HG02938 (cell line): ENCODE measurements at regions not wholly inside any gene's neighbourhood (a gene's known extent, or its start where the extent isn't known, plus 50 kb on each side); places are given as distances from the start of the nearest gene placed in this dataset.
"Not testable (repeated sequence)": the region's sequence is repeated elsewhere in the genome, so short reads cannot be mapped to it uniquely, and the experiment has no call there.

ENCODE experiments used
- ATAC-seq: cut with Tn5 transposase; IDR thresholded peaks from one replicate; pipeline ENCODE4 v1.9.1; 2021; ENCODE audit warnings: mild to moderate bottlenecking, moderate library complexity; ENCODE audit not compliant: unreplicated experiment

- ATAC-seq = not testable (repeated sequence)
Measured at GRCh38 chr4:28116526-28117083, 1256.0 kb downstream of the STIM2 start.

DNA sequence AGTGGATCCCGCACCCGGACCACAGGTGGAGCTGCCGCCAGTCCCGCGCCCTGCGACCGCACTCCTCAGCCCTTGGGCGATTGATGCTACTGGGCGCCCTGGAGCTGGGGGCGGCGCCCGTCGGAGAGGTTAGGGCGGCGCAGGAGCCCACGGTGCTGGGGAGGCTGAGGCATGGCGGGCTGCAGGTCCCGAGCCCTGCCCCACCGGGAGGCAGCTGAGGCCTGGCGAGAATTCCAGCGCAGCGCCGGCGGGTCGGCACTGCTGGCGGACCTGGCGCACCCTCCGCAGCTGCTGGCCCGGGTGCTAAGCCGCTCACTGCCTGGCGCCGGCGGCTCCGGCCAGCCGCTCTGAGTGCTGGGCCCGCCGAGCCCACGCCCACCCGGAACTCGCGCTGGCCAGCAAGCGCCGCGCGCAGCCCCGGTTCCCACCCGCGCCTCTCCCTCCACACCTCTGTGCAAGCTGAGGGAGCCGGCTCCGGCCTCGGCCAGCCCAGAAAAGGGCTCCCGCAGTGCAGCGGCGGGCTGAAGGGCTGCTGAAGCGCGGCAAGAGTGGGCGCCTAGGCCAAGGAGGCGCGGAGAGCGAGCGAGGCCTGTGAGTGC lies 1256.5 kb downstream of the STIM2 start:
- ATAC-seq = no peak

DNA sequence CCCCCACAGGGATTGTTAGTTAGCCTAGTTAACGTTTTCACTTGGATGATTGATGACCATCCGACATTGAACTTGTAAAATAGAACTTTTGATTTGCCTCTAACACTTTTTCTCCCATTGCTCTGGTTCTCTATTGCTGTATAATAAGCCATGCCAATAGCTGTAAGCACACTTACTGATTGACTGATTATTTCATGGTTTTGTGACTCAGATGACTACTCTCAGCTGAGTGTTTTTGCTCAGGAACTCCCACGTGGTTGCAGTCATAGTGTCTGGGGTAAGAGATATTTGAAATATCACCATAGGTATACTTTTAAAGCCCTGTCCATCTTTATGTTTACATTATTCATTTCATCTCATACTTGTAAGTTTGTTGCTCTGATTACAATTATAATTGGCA lies 1285.5 kb downstream of the STIM2 start:
- ATAC-seq = no peak

GRCh38 chr4:28148221-28148620 lies 1287.6 kb downstream of the STIM2 start:
- ATAC-seq = no peak

DNA sequence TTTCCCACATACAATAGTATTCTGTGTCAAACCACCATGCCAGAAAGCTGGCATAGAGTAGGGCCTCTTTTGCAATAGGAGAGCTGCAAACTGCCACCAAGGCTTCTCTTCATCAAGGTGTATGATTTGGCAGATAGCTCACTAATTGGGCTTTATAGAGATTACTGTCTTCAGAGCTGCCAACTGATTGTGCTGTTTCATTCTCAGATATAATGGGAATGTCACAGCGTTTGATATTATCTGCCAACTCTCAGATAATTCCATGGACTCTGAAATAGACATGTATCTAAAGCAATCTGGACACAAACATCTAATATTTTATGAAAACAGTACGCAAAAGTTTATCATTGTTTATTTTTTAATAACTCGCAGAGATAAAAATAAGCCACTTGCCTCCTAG lies 1289.1 kb downstream of the STIM2 start:
- ATAC-seq = no peak

DNA sequence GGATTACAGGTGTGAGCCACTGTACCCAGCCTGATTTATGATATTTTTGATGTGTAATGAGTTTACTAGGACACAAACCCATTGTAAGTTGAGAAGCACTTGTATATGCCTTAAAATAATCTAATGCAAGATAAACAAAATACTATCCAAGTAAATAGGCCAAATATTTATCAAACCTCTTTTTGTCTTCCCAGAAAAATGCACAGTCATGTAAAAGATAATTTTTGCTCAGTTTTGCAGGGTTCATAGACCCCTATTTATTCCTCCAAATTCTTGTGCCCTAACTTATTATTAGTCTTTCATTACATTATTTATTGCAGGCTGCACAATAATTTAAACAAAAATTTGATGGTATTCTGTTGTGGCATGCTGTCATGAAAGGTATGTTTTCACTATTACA lies 1290.7 kb downstream of the STIM2 start:
- no peak for ATAC-seq

DNA sequence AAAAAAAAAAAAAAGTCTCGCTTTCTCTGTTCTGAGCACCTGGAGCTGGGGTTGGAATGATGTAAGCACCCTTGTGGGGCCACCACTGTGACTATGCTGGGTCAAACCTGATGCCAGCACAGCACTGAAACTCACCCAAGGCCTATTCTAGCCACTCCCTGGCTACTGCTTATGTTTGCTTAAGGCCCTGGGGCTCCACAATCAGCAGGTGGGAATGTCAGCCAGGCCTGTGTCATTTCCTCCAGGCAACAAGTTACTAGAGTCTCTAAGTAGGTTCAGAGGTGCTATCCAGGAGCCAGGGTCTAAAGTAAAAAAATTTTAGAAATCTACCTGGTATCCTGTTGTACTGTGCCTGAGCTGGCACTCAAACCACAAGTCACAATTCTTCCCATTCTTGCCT lies 1306.8 kb downstream of the STIM2 start:
- no peak for ATAC-seq

GRCh38 chr4:28176942-28177341 lies 1316.3 kb downstream of the STIM2 start:
- no peak for ATAC-seq

DNA sequence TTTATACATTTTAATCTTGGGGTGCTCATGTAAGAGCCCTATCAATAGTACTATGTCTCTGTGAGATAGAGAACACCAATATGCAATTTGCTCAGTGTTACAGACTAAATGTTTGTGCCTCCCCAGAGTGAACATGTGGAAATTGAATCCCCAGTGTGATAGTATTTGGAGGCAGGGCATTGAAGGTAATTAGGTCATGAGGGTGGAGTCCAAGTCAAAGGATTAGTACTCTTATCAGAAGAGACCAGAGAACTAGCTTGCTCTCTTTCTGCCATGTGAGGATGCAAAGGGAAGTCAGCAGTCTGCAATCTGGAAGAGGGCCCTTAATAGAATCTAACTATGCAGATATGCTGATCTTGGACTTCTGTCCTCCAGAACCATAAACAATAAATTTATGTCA lies 1317.0 kb downstream of the STIM2 start:
- ATAC-seq = no peak

- no peak for ATAC-seq
Measured at GRCh38 chr4:28179126-28179525, 1318.5 kb downstream of the STIM2 start.

GRCh38 chr4:28209371-28209924 lies 1348.8 kb downstream of the STIM2 start:
- ATAC-seq = no peak

- ATAC-seq = no peak
Measured at GRCh38 chr4:28211676-28212470, 1351.2 kb downstream of the STIM2 start.

- no peak for ATAC-seq
Measured at GRCh38 chr4:28221536-28221935, 1360.9 kb downstream of the STIM2 start.

- ATAC-seq = no peak
Measured at GRCh38 chr4:28225050-28225449, 1364.4 kb downstream of the STIM2 start.

- no peak for ATAC-seq
Measured at GRCh38 chr4:28225689-28226353, 1365.2 kb downstream of the STIM2 start.

DNA sequence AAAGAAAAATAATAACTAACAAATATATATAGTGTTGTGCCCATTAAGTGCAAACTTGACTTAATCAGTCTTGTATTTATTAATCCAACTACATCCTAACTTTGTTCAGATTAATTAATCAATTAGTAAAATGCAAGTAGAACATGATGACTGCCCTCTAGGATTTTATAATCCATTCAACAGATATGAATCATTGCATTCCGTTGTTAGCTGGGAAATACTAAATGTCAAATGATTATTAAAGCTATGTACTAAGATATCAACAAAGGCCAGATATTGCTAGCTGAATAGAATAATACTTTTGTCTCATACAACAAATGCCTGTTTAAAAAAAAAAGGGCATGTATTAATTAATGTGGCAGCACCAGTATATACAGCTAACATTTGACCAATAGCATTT lies 1366.3 kb downstream of the STIM2 start:
- ATAC-seq = no peak

- no peak for ATAC-seq
Measured at GRCh38 chr4:28227764-28228163, 1367.1 kb downstream of the STIM2 start.

DNA sequence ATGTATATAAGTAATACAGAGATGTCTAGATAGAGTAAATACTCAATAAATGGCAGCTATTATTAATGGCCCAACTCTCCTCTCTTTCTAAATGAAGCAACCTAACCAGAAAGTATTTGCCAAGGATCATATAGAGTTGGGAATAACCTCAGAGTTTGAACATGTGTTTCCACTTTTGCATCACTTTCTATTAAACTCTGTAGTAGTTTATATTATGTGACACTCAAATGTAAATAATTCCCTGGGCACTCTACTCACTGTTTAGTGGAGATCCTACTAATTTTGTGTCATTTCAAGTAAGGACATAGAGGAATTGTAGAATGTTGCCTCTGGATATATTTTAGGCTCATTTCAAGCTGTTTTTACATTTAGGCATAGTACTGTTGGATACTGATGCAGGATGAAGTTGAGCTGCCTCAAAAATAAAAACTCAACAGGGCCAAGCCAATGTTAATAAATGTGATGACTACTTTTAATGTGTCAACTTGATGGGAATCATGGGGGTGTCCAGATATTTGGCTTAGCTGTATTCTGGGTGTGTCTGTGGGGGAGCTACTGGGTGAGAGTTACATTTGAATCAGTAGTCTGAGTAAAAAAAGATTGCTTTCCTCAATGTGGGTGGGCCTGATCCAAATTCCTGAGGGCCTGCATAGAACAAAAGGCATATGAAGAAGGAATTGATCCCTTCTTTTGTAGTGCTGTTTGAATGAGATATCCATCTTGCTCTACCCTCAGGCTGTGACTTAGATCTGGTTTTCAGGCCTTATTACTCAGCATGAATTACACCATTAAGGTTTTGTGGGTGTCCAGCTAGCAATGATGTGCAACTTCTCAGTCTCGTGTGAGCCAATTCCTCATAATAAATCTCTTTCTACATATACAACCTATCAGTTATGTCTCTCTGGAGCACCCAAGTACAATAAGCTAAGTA lies 1368.2 kb downstream of the STIM2 start:
- ATAC-seq = no peak

- ATAC-seq = no peak
Measured at GRCh38 chr4:28232376-28232775, 1371.7 kb downstream of the STIM2 start.

DNA sequence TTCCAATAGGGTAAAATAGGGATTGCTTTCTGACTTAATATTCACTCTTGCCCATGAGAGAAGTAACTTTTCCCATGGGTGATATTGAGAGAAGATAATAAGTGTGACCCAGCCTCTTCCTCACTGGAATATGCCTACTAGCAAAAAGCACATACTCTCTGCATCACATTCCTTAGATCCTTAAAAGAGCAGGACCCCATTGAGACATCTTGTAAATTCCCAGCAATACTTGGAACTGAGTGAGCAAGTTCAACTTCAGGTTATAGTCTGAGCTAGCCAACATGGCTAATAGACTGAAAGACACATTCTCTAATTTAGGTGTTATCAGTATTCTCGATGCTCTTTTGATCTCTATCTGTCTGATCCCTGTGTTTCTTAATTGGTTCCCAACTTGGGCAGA lies 1372.3 kb downstream of the STIM2 start:
- no peak for ATAC-seq
